Hepatocyte (in vitro differentiated cells): ENCODE measurements at regions not wholly inside any gene's neighbourhood (a gene's known extent, or its start where the extent isn't known, plus 50 kb on each side); places are given as distances from the start of the nearest gene placed in this dataset.
A peak's percentile ranks its signal among the peaks of the same experiment; 100 is the strongest.

Experiments used
- DNase-seq: peaks from one replicate; pipeline ENCODE4 v3.0.0-alpha.2; 2016; ENCODE audit warnings: low spot score
- H2AFZ ChIP-seq: fragments of 200-600 bp; sonication (generic); 2 replicates; pipeline ENCODE4 v1.6.0; 2016; ENCODE audit warnings: antibody characterized with exemption, mild to moderate bottlenecking
- H3K27ac ChIP-seq: fragments of 200-600 bp; sonication (generic); 2 replicates; pipeline ENCODE4 v1.5.1; 2016; ENCODE audit warnings: mild to moderate bottlenecking
- H3K27me3 ChIP-seq: fragments of 200-600 bp; sonication (generic); 2 replicates; pipeline ENCODE4 v1.6.1; 2016
- H3K36me3 ChIP-seq: fragments of 200-600 bp; sonication (generic); replicated peaks from 2 replicates; pipeline ENCODE4 v1.5.1; 2016; ENCODE audit warnings: low read depth; ENCODE audit not compliant: insufficient read depth
- H3K4me1 ChIP-seq: fragments of 200-600 bp; sonication (generic); 2 replicates; pipeline ENCODE4 v1.5.1; 2016; ENCODE audit warnings: mild to moderate bottlenecking, moderate library complexity; ENCODE audit not compliant: insufficient read depth
- H3K4me2 ChIP-seq: fragments of 200-600 bp; sonication (generic); 2 replicates; pipeline ENCODE4 v1.6.0; 2016
- H3K4me3 ChIP-seq: fragments of 200-600 bp; sonication (generic); 2 replicates; pipeline ENCODE4 v1.5.1; 2016; ENCODE audit warnings: mild to moderate bottlenecking
- H3K79me2 ChIP-seq: fragments of 200-600 bp; sonication (generic); 2 replicates; pipeline ENCODE4 v1.6.0; 2017; ENCODE audit warnings: mild to moderate bottlenecking
- H3K9me2 ChIP-seq: fragments of 200-600 bp; sonication (generic); replicated peaks from 2 replicates; pipeline ENCODE4 v1.6.0; 2017; ENCODE audit warnings: mild to moderate bottlenecking; ENCODE audit not compliant: insufficient read depth
- H3K9me3 ChIP-seq: fragments of 200-600 bp; sonication (generic); 2 replicates; pipeline ENCODE4 v1.5.1; 2016; ENCODE audit warnings: low read depth, mild to moderate bottlenecking
- H4K20me1 ChIP-seq: fragments of 200-600 bp; sonication (generic); 2 replicates; pipeline ENCODE4 v1.6.0; 2016; ENCODE audit warnings: mild to moderate bottlenecking; ENCODE audit not compliant: insufficient read depth, poor library complexity, severe bottlenecking
- CTCF ChIP-seq: fragments of 200-600 bp; sonication (generic); IDR thresholded peaks from 2 replicates; pipeline ENCODE4 v1.5.1; 2016; ENCODE audit warnings: antibody characterized with exemption, mild to moderate bottlenecking; ENCODE audit not compliant: poor library complexity
- EZH2 ChIP-seq: fragments of 200-600 bp; sonication (generic); IDR thresholded peaks from 2 replicates; pipeline ENCODE4 v1.6.1; 2016; ENCODE audit warnings: antibody characterized with exemption, mild to moderate bottlenecking, borderline replicate concordance
- EZH2phosphoT487 ChIP-seq: fragments of 200-600 bp; sonication (generic); IDR thresholded peaks from one replicate; pipeline ENCODE4 v1.6.1; 2018; ENCODE audit warnings: antibody characterized with exemption, mild to moderate bottlenecking, low read depth, moderate library complexity; ENCODE audit not compliant: unreplicated experiment, severe bottlenecking
- WGBS: methylation state at CpG from one replicate; pipeline ENCODE4 v1.1.6; 2016; ENCODE audit warnings: low lambda C conversion rate; ENCODE audit errors: missing lambda C conversion rate; 5-methylcytosine and 5-hydroxymethylcytosine counted together

GRCh38 chr5:77937015-77937908 is 161.1 kb upstream of the TBCA start:
- TF ChIP-seq EZH2phosphoT487 (no peak), EZH2 (no peak), CTCF (no peak)
- 90% methylated on average over 6 of the region's 6 CpGs for WGBS
- Histone ChIP-seq H3K4me3 (no peak overlapping the region), H3K79me2 (no peaks in the 10 kb centered on the region), H3K9me3 (no peaks in the 10 kb centered on the region), H3K4me2 (no peak overlapping the region), H3K27ac (no peak overlapping the region), H3K9me2 (no peaks in the 10 kb centered on the region), H2AFZ (no peak overlapping the region), H3K27me3 (peaks cover 7% of the 10 kb centered on the region), H3K4me1 (no peaks in the 10 kb centered on the region), H3K36me3 (no peaks in the 10 kb centered on the region), H4K20me1 (no peaks in the 10 kb centered on the region)
- DNase-seq: no peak

- WGBS: 87% methylated on average over 3 of the region's 3 CpGs
- Histone ChIP-seq H4K20me1 (no peaks in the 10 kb centered on the region), H3K27me3 (peaks cover 7% of the 10 kb centered on the region), H3K79me2 (no peaks in the 10 kb centered on the region), H2AFZ (no peak overlapping the region), H3K27ac (no peak overlapping the region), H3K9me3 (no peaks in the 10 kb centered on the region), H3K9me2 (no peaks in the 10 kb centered on the region), H3K4me1 (no peaks in the 10 kb centered on the region), H3K4me3 (no peak overlapping the region), H3K4me2 (no peak overlapping the region), H3K36me3 (no peaks in the 10 kb centered on the region)
- TF ChIP-seq EZH2phosphoT487 (no peak), EZH2 (no peak), CTCF (no peak)
- no peak for DNase-seq
Observed at GRCh38 chr5:77936365-77936693, 160.2 kb upstream of the TBCA start.

GRCh38 chr5:77935506-77936364 is 159.6 kb upstream of the TBCA start:
- H3K36me3 ChIP-seq: no peaks in the 10 kb centered on the region
- no peaks in the 10 kb centered on the region for H3K9me2 ChIP-seq
- no peaks in the 10 kb centered on the region for H3K79me2 ChIP-seq
- TF ChIP-seq CTCF: no peak
- TF ChIP-seq EZH2phosphoT487: no peak
- no peak for TF ChIP-seq EZH2
- peak; percentile 5 for DNase-seq
- H3K4me3 ChIP-seq: no peak overlapping the region
- no peak overlapping the region for H3K4me2 ChIP-seq
- H3K27ac ChIP-seq: no peak overlapping the region
- no peaks in the 10 kb centered on the region for H3K4me1 ChIP-seq
- H3K9me3 ChIP-seq: no peaks in the 10 kb centered on the region
- H2AFZ ChIP-seq: no peak overlapping the region
- 72% methylated on average over 11 of the region's 11 CpGs for WGBS
- no peaks in the 10 kb centered on the region for H4K20me1 ChIP-seq
- H3K27me3 ChIP-seq: peaks cover 8% of the 10 kb centered on the region
